Mesenchymal stem cell (in vitro differentiated cells and primary cell): ENCODE measurements at regions not wholly inside any gene's neighbourhood (a gene's known extent, or its start where the extent isn't known, plus 50 kb on each side); places are given as distances from the start of the nearest gene placed in this dataset.

ENCODE experiments used
- DNase-seq: peaks from one replicate; pipeline ENCODE4 v3.0.0-alpha.2; 2013
- H2AFZ ChIP-seq: one replicate; pipeline ENCODE4 v1.6.1; 2013; ENCODE audit warnings: low read depth, mild to moderate bottlenecking, control low read depth, inconsistent platforms, low read length, moderate library complexity
- H2AK5ac ChIP-seq: 2 replicates; pipeline ENCODE4 v1.6.1; 2013; ENCODE audit warnings: low read length, moderate library complexity, mild to moderate bottlenecking, inconsistent platforms; ENCODE audit not compliant: severe bottlenecking
- H2BK120ac ChIP-seq: one replicate; pipeline ENCODE4 v1.6.1; 2013; ENCODE audit warnings: low read depth, mild to moderate bottlenecking, inconsistent platforms, low read length, moderate library complexity
- H2BK12ac ChIP-seq, 2 experiments: one replicate each; pipeline ENCODE4 v1.6.1; 2013; ENCODE audit warnings: inconsistent platforms in 2 of 2, low read length in 2 of 2, mild to moderate bottlenecking in 2 of 2, moderate library complexity in 2 of 2, control low read depth in 1 of 2
- H2BK15ac ChIP-seq: one replicate; pipeline ENCODE4 v1.6.1; 2013; ENCODE audit warnings: mild to moderate bottlenecking, low read depth, inconsistent platforms; ENCODE audit not compliant: poor library complexity, severe bottlenecking
- H2BK5ac ChIP-seq: 2 replicates; pipeline ENCODE4 v1.6.1; 2013; ENCODE audit warnings: low read depth, mild to moderate bottlenecking, low read length, control low read depth, inconsistent platforms; ENCODE audit not compliant: poor library complexity, severe bottlenecking
- H3K14ac ChIP-seq, 2 experiments: one replicate each; pipeline ENCODE4 v1.6.1; 2013; ENCODE audit warnings: inconsistent platforms in 2 of 2, low read length in 2 of 2, control low read depth in 1 of 2, mild to moderate bottlenecking in 1 of 2, moderate library complexity in 1 of 2
- H3K18ac ChIP-seq, 2 experiments: one replicate each; pipeline ENCODE4 v1.6.1; 2013; ENCODE audit warnings: inconsistent platforms in 2 of 2, low read length in 2 of 2, control low read depth in 1 of 2, low read depth in 1 of 2, mild to moderate bottlenecking in 1 of 2
- H3K23ac ChIP-seq, 2 experiments: one replicate each; pipeline ENCODE4 v1.6.1; 2013; ENCODE audit warnings: inconsistent platforms in 2 of 2, low read length in 2 of 2, mild to moderate bottlenecking in 2 of 2, moderate library complexity in 2 of 2, control low read depth in 1 of 2
- H3K27ac ChIP-seq: 2 replicates; pipeline ENCODE4 v1.5.1; 2013; ENCODE audit warnings: mild to moderate bottlenecking, moderate library complexity, low read length, control low read depth, inconsistent platforms; ENCODE audit not compliant: poor library complexity, severe bottlenecking
- H3K27me3 ChIP-seq, 2 experiments: 2 replicates each; pipeline versions ENCODE4 v1.6.1 to v1.7.0; 2013; ENCODE audit warnings: low read length in 2 of 2, mild to moderate bottlenecking in 2 of 2, moderate library complexity in 2 of 2, control low read depth in 1 of 2, inconsistent platforms in 1 of 2; ENCODE audit not compliant: control insufficient read depth in 1 of 2, insufficient read depth in 1 of 2
- H3K36me3 ChIP-seq, 2 experiments: 2 replicates each; pipeline versions ENCODE4 v1.6.1 to v1.7.0; 2013; ENCODE audit warnings: low read length in 2 of 2, control low read depth in 1 of 2, inconsistent platforms in 1 of 2, low read depth in 1 of 2, mild to moderate bottlenecking in 1 of 2; ENCODE audit not compliant: insufficient read depth in 2 of 2, control insufficient read depth in 1 of 2
- H3K4ac ChIP-seq, 2 experiments: one replicate each; pipeline ENCODE4 v1.6.1; 2013; ENCODE audit warnings: inconsistent platforms in 2 of 2, low read length in 2 of 2, mild to moderate bottlenecking in 2 of 2, moderate library complexity in 2 of 2, control low read depth in 1 of 2, low read depth in 1 of 2
- H3K4me1 ChIP-seq: 2 replicates; pipeline ENCODE4 v1.6.1; 2013; ENCODE audit warnings: low read depth, low read length, control low read depth; ENCODE audit not compliant: control insufficient read depth, insufficient read depth
- H3K4me2 ChIP-seq: 2 replicates; pipeline ENCODE4 v1.6.1; 2013; ENCODE audit warnings: low read length, mild to moderate bottlenecking, inconsistent platforms; ENCODE audit not compliant: poor library complexity, severe bottlenecking
- H3K4me3 ChIP-seq, 2 experiments: 2 replicates each; pipeline versions ENCODE4 v1.5.1 to v1.7.0; 2013; ENCODE audit warnings: low read length in 2 of 2, mild to moderate bottlenecking in 2 of 2, control low read depth in 1 of 2, low read depth in 1 of 2; ENCODE audit not compliant: insufficient read depth in 1 of 2
- H3K79me1 ChIP-seq: replicated peaks from 2 replicates; pipeline ENCODE4 v1.6.1; 2013; ENCODE audit warnings: mild to moderate bottlenecking, control low read depth, low read length, inconsistent platforms; ENCODE audit not compliant: poor library complexity, severe bottlenecking
- H3K9ac ChIP-seq: 2 replicates; pipeline ENCODE4 v1.7.0; 2013; ENCODE audit warnings: mild to moderate bottlenecking, low read length, moderate library complexity
- H3K9me3 ChIP-seq: 2 replicates; pipeline ENCODE4 v1.7.0; 2013; ENCODE audit warnings: mild to moderate bottlenecking, low read length; ENCODE audit not compliant: control insufficient read depth
- H4K8ac ChIP-seq: one replicate; pipeline ENCODE4 v1.6.1; 2013; ENCODE audit warnings: inconsistent platforms, mild to moderate bottlenecking, low read length, moderate library complexity
- H4K91ac ChIP-seq: one replicate; pipeline ENCODE4 v1.6.1; 2013; ENCODE audit warnings: mild to moderate bottlenecking, low read length, inconsistent platforms
- WGBS: methylation state at CpG from one replicate; pipeline ENCODE4 v1.1.7; 2013; ENCODE audit warnings: mixed read lengths; 5-methylcytosine and 5-hydroxymethylcytosine counted together

- Histone ChIP-seq H2BK15ac (no peak overlapping the region), H3K9me3 (no peaks in the 10 kb centered on the region), H2AK5ac (no peak overlapping the region), H3K23ac (no peak overlapping the region), H3K14ac (no peak overlapping the region), H2BK5ac (no peak overlapping the region), H3K79me1 (no peaks in the 10 kb centered on the region), H3K4ac (no peak overlapping the region), H3K4me2 (peak overlapping the region; percentile 62), H3K27ac (no peak overlapping the region), H2AFZ (no peak overlapping the region), H3K4me1 (peaks cover 4% of the 10 kb centered on the region), H3K36me3 (no peaks in the 10 kb centered on the region), H3K9ac (no peak overlapping the region), H4K91ac (no peak overlapping the region), H3K18ac (no peak overlapping the region), H2BK12ac (no peak overlapping the region), H4K8ac (no peak overlapping the region), H3K27me3 (peaks cover 25 to 35% of the 10 kb centered on the region in 2 experiments), H3K4me3 (peak overlapping the region in 1 of 2 experiments; percentile 61), H2BK120ac (no peak overlapping the region)
- DNase-seq, result peak; percentile 43
- 5% methylated on average over 24 of the region's 25 CpGs for WGBS
Observed at GRCh38 chr11:129695571-129696308, 119.9 kb upstream of the TMEM45B start.

GRCh38 chr11:129696309-129696989, 119.2 kb upstream of the TMEM45B start:
- 65% methylated on average over 13 of the region's 13 CpGs for WGBS
- Histone ChIP-seq H3K27ac (no peak overlapping the region), H3K23ac (no peak overlapping the region), H2AK5ac (no peak overlapping the region), H2BK15ac (no peak overlapping the region), H3K4me2 (no peak overlapping the region), H3K36me3 (no peaks in the 10 kb centered on the region), H2BK5ac (no peak overlapping the region), H3K4ac (no peak overlapping the region), H2BK120ac (no peak overlapping the region), H3K27me3 (peaks cover 25 to 35% of the 10 kb centered on the region in 2 experiments), H3K9me3 (no peaks in the 10 kb centered on the region), H3K14ac (no peak overlapping the region), H2BK12ac (no peak overlapping the region), H3K18ac (no peak overlapping the region), H4K8ac (no peak overlapping the region), H2AFZ (no peak overlapping the region), H3K79me1 (no peaks in the 10 kb centered on the region), H3K4me1 (peaks cover 4% of the 10 kb centered on the region), H3K4me3 (no peak overlapping the region), H3K9ac (no peak overlapping the region), H4K91ac (no peak overlapping the region)
- no peak for DNase-seq

GRCh38 chr11:129698212-129698611, 117.4 kb upstream of the TMEM45B start:
- Histone ChIP-seq H3K4ac (no peak overlapping the region), H3K23ac (no peak overlapping the region), H4K91ac (no peak overlapping the region), H3K4me3 (no peak overlapping the region), H3K79me1 (no peaks in the 10 kb centered on the region), H4K8ac (no peak overlapping the region), H3K27me3 (peaks cover 36 to 38% of the 10 kb centered on the region in 2 experiments), H3K4me1 (peaks cover 4% of the 10 kb centered on the region), H3K9ac (no peak overlapping the region), H3K18ac (no peak overlapping the region), H2BK15ac (no peak overlapping the region), H2BK120ac (no peak overlapping the region), H2BK5ac (no peak overlapping the region), H3K9me3 (no peaks in the 10 kb centered on the region), H2AK5ac (no peak overlapping the region), H2BK12ac (no peak overlapping the region), H3K36me3 (no peaks in the 10 kb centered on the region), H3K4me2 (no peak overlapping the region), H3K27ac (no peak overlapping the region), H2AFZ (no peak overlapping the region), H3K14ac (no peak overlapping the region)
- WGBS, result 63% methylated on average over 1 of the region's 1 CpG
- no peak for DNase-seq

GRCh38 chr11:129699711-129700304, 115.8 kb upstream of the TMEM45B start:
- Histone ChIP-seq H3K4ac (no peak overlapping the region), H2BK15ac (no peak overlapping the region), H3K4me2 (no peak overlapping the region), H2BK12ac (no peak overlapping the region), H2AK5ac (no peak overlapping the region), H3K9me3 (no peaks in the 10 kb centered on the region), H2AFZ (no peak overlapping the region), H3K4me3 (no peak overlapping the region), H2BK5ac (no peak overlapping the region), H3K23ac (no peak overlapping the region), H3K79me1 (no peaks in the 10 kb centered on the region), H3K9ac (no peak overlapping the region), H2BK120ac (no peak overlapping the region), H4K91ac (no peak overlapping the region), H3K4me1 (peaks cover 4% of the 10 kb centered on the region), H3K27me3 (peaks cover 38 to 42% of the 10 kb centered on the region in 2 experiments), H3K14ac (no peak overlapping the region), H3K18ac (no peak overlapping the region), H4K8ac (no peak overlapping the region), H3K36me3 (no peaks in the 10 kb centered on the region), H3K27ac (no peak overlapping the region)
- no peak for DNase-seq
- 79% methylated on average over 13 of the region's 14 CpGs for WGBS
